Gastroesophageal sphincter (tissue), 4 donors: ENCODE measurements at regions not wholly inside any gene's neighbourhood (a gene's known extent, or its start where the extent isn't known, plus 50 kb on each side); places are given as distances from the start of the nearest gene placed in this dataset.

Source experiments
- ATAC-seq: fragments of 150-250 bp; one replicate; pipeline ENCODE4 v1.9.1; 2016; ENCODE audit warnings: mild to moderate bottlenecking, moderate library complexity
- H3K27ac ChIP-seq, 4 donors: fragments of 200-600 bp; sonication (generic) in 3 of 4; 1 replicate in 3 of 4; 2 replicates in 1 of 4; pipeline ENCODE4 v1.5.1; 2016 to 2019
- H3K27me3 ChIP-seq: fragments of 200-600 bp; sonication (generic); one replicate; pipeline ENCODE4 v1.5.1; 2019
- H3K36me3 ChIP-seq, 2 donors: fragments of 200-600 bp; sonication (generic); one replicate each; pipeline ENCODE4 v1.5.1; 2019; ENCODE audit warnings: control low read depth in 1 of 2
- H3K4me1 ChIP-seq, 3 donors: fragments of 200-600 bp; sonication (generic); 1 replicate in 2 of 3; 2 replicates in 1 of 3; pipeline ENCODE4 v1.5.1; 2016 to 2019; ENCODE audit warnings: control low read depth in 2 of 3
- H3K4me3 ChIP-seq, 2 donors: fragments of 200-600 bp; sonication (generic); one replicate each; pipeline ENCODE4 v1.5.1; 2019; ENCODE audit warnings: mild to moderate bottlenecking in 1 of 2, moderate library complexity in 1 of 2
- H3K9me3 ChIP-seq, 3 donors: fragments of 200-600 bp; sonication (generic); one replicate each; pipeline ENCODE4 v1.5.1; 2017 to 2019; ENCODE audit warnings: control low read depth in 2 of 3
- EP300 ChIP-seq: sonication (generic); formaldehyde crosslinking; IDR thresholded peaks from one replicate; pipeline ENCODE4 v1.6.1; 2017; ENCODE audit warnings: antibody characterized with exemption, mild to moderate bottlenecking
- POLR2A ChIP-seq, 2 donors: fragments of 450-650 bp; IDR thresholded peaks; one replicate each; pipeline ENCODE4 v1.6.1; 2017; ENCODE audit warnings: antibody characterized with exemption in 2 of 2, mild to moderate bottlenecking in 2 of 2, moderate library complexity in 1 of 2
- POLR2AphosphoS5 ChIP-seq: sonication (generic); formaldehyde crosslinking; IDR thresholded peaks from one replicate; pipeline ENCODE4 v1.6.1; 2017; ENCODE audit warnings: antibody characterized with exemption
- WGBS, 2 donors: methylation state at CpG; one replicate each; pipeline ENCODE4 v1.1.5; 2018; ENCODE audit warnings: low coverage in 1 of 2; 5-methylcytosine and 5-hydroxymethylcytosine counted together
- TF ChIP-seq, protein P1 (sequence below), 4 experiments: fragments of 200-600 bp in 2 of 4; fragments of 450-650 bp in 2 of 4; sonication (generic) in 1 of 4; IDR thresholded peaks; one replicate each; pipeline ENCODE4 v1.5.1; 2017 to 2019; ENCODE audit warnings: antibody characterized with exemption in 4 of 4, mild to moderate bottlenecking in 2 of 4, moderate library complexity in 2 of 4

GRCh38 chrX:39052751-39053150 lies 251.5 kb downstream of the MID1IP1 start:
- ATAC-seq, result no peak
- Histone ChIP-seq H3K27ac (no peak overlapping the region), H3K27me3 (no peaks in the 10 kb centered on the region), H3K36me3 (no peaks in the 10 kb centered on the region), H3K4me1 (no peaks in the 10 kb centered on the region), H3K4me3 (no peak overlapping the region), H3K9me3 (no peaks in the 10 kb centered on the region)
- TF ChIP-seq POLR2A (IDR thresholded peaks at IDR 0.05) (no peak), EP300 (no peak)
- WGBS, 2 donors, result 67% methylated on average over 1 of the region's 2 CpGs; no CpG with 5 or more reads in 1 of the 2 donors

DNA sequence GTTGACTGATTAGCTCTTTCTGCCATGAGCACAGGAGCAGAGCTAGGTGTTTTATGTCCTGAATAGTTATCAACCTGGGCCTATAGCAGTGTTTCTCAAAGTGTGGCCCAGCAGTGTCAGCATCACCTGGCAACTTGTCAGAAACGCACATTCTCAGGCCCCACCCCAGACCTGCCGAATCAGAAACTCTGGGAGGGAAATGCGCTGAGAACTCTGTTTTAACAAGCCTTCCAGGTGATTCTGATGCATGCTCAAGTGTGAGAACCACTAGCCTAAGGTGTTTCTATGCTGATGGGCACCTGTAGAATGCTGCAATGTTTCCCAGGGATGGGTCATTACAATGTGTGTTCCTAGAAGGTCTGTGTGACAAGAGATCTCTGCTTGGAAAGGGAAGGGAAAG lies 257.5 kb downstream of the MID1IP1 start:
- Histone ChIP-seq H3K27me3 (no peaks in the 10 kb centered on the region), H3K36me3 (no peaks in the 10 kb centered on the region), H3K4me1 (no peaks in the 10 kb centered on the region), H3K27ac (no peak overlapping the region), H3K9me3 (no peaks in the 10 kb centered on the region), H3K4me3 (no peak overlapping the region)
- TF ChIP-seq, protein P1, sequence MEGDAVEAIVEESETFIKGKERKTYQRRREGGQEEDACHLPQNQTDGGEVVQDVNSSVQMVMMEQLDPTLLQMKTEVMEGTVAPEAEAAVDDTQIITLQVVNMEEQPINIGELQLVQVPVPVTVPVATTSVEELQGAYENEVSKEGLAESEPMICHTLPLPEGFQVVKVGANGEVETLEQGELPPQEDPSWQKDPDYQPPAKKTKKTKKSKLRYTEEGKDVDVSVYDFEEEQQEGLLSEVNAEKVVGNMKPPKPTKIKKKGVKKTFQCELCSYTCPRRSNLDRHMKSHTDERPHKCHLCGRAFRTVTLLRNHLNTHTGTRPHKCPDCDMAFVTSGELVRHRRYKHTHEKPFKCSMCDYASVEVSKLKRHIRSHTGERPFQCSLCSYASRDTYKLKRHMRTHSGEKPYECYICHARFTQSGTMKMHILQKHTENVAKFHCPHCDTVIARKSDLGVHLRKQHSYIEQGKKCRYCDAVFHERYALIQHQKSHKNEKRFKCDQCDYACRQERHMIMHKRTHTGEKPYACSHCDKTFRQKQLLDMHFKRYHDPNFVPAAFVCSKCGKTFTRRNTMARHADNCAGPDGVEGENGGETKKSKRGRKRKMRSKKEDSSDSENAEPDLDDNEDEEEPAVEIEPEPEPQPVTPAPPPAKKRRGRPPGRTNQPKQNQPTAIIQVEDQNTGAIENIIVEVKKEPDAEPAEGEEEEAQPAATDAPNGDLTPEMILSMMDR (IDR thresholded peaks at IDR 0.05), result no peak
- TF ChIP-seq EP300 (no peak), POLR2AphosphoS5 (no peak), POLR2A (IDR thresholded peaks at IDR 0.05) (no peak)
- 87% methylated on average over 3 of the region's 3 CpGs; no CpG with 5 or more reads in 1 of the 2 donors for WGBS, 2 donors
- ATAC-seq, result no peak

- no peak overlapping the region for H3K4me3 ChIP-seq
- TF ChIP-seq, protein P1 (IDR thresholded peaks at IDR 0.05), result no peak
- no peak for TF ChIP-seq EP300
- TF ChIP-seq POLR2A (IDR thresholded peaks at IDR 0.05), result no peak
- TF ChIP-seq POLR2AphosphoS5, result no peak
- no peaks in the 10 kb centered on the region for H3K4me1 ChIP-seq
- no peak overlapping the region for H3K27ac ChIP-seq
- H3K9me3 ChIP-seq, result no peaks in the 10 kb centered on the region
- no peak for ATAC-seq
- no peaks in the 10 kb centered on the region for H3K36me3 ChIP-seq
- no peaks in the 10 kb centered on the region for H3K27me3 ChIP-seq
Observed at GRCh38 chrX:39059866-39060265, 258.6 kb downstream of the MID1IP1 start.

GRCh38 chrX:39063037-39063436 lies 261.8 kb downstream of the MID1IP1 start:
- no peaks in the 10 kb centered on the region for H3K4me1 ChIP-seq
- no peak for ATAC-seq
- H3K27me3 ChIP-seq, result no peaks in the 10 kb centered on the region

GRCh38 chrX:39063702-39064101 lies 262.4 kb downstream of the MID1IP1 start:
- no peak overlapping the region for H3K4me3 ChIP-seq
- H3K27me3 ChIP-seq, result no peaks in the 10 kb centered on the region
- TF ChIP-seq POLR2A (IDR thresholded peaks at IDR 0.05) (no peak), POLR2AphosphoS5 (no peak), EP300 (no peak)
- TF ChIP-seq, protein P1 (IDR thresholded peaks at IDR 0.05), result no peak
- no peaks in the 10 kb centered on the region for H3K9me3 ChIP-seq
- no peak overlapping the region for H3K27ac ChIP-seq
- no peak for ATAC-seq
- no peaks in the 10 kb centered on the region for H3K4me1 ChIP-seq
- H3K36me3 ChIP-seq, result no peaks in the 10 kb centered on the region

More at GRCh38 chrX:39063037-39063436, 261.8 kb downstream of the MID1IP1 start:
- 33 to 40% methylated on average over 1 to 2 of the region's 4 CpGs for WGBS, 2 donors
- H3K36me3 ChIP-seq, result no peaks in the 10 kb centered on the region
- TF ChIP-seq POLR2AphosphoS5 (no peak), EP300 (no peak), POLR2A (IDR thresholded peaks at IDR 0.05) (no peak)
- TF ChIP-seq, protein P1 (IDR thresholded peaks at IDR 0.05), result no peak
- H3K9me3 ChIP-seq, result no peaks in the 10 kb centered on the region
- H3K27ac ChIP-seq, result no peak overlapping the region
- no peak overlapping the region for H3K4me3 ChIP-seq
